Activated CD8-positive, alpha-beta memory T cell treated with anti-CD3 and anti-CD28 coated beads, Interleukin-2, amount 50 U/mL, for 24 hours (primary cell): ENCODE measurements at regions not wholly inside any gene's neighbourhood (a gene's known extent, or its start where the extent isn't known, plus 50 kb on each side); places are given as distances from the start of the nearest gene placed in this dataset.
"Not testable (repeated sequence)": the region's sequence is repeated elsewhere in the genome, so short reads cannot be mapped to it uniquely, and the experiment has no call there.

ENCODE experiments used
- DNase-seq: peaks from one replicate; pipeline ENCODE4 v3.0.0-alpha.2; 2020; ENCODE audit errors: extremely low read depth

- DNase-seq = no peak
These were observed 50.7 kb upstream of the SYNDIG1 start for GRCh38 chr20:24418731-24419130.

DNA sequence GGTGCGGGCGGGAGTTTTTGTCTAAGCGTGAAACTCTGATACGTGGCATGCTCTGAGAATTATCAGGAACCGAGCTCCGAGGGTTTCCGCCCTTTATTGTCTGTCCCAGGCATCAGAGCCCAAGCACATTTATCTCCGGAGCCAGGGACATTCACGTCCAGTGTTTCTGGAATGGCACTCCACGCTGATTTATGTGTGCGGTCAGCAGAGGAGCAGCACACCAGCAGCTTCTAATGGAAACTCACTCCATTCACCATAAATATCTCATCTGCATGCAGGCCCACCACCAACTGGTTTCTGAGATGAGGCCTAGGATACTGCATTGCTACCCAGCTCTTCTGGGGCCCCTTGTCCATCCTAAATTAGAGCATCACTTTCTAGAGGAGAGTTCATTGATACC, 51.9 kb upstream of the SYNDIG1 start:
- no peak for DNase-seq

DNA sequence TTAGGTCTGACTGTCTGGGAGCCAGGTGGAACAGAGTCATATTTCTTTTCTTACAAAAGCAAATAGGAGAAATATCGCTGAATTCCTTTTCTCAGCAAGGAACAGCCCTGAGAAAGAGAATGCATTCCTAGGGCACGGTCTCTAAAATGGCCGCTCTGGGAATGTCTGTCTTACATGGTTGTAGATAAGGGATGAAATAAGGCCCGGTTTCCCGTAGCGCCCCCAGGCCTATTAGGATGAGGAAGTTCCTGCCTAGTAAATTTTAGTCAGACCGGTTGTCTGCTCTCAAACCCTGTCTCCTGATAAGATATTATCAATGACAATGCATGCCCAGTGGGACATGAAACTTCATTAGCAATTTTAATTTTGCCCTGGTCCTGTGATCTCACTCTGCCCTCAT, 54.0 kb upstream of the SYNDIG1 start:
- DNase-seq = not testable (repeated sequence)

DNA sequence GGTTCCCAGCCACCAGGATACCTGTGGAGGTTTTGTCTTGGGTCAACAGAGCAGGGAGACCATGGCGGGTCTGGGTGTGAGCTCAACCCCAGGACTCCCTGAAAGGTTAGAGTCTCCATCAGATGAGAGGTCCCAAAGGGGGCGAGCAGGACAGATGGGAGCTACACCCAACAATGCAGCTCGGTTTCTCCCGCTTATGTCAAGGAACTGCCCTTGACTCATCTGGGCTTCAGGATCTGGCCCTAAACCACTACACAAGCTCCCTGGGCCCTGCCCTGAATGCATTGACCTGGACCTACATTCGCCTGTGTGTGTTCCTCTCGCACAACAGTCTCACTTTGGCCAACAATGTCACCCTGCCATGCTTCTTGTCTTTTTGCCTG, 57.6 kb upstream of the SYNDIG1 start:
- DNase-seq = no peak

GRCh38 chr20:24411003-24411833, 58.2 kb upstream of the SYNDIG1 start:
- no peak for DNase-seq

GRCh38 chr20:24407151-24407550, 62.3 kb upstream of the SYNDIG1 start:
- DNase-seq = no peak

DNA sequence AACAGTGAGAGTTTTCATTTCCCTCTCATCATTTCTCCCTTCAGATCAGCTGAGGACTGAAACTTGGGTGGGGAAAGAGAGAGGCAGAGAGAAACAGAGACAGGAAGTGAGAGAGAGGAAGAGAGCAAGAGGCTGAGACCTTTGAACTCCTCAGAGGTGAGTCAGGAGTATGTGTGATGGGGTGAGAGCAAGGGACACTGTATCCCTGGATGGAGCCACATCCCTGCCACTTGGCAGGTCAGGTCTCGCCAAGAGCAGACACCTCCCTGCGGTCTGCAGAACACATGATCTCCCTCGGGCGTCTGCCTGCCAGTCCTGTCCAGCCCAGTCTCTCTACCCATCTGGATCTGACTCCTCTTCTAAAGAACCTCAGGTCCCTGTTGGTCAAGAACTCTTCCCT, 62.7 kb upstream of the SYNDIG1 start:
- DNase-seq = no peak

- no peak for DNase-seq
These were observed 63.2 kb upstream of the SYNDIG1 start for GRCh38 chr20:24406251-24406650.

- DNase-seq = no peak
These were observed 63.6 kb upstream of the SYNDIG1 start for GRCh38 chr20:24405810-24406209.

GRCh38 chr20:24403406-24403805, 66.0 kb upstream of the SYNDIG1 start:
- DNase-seq = no peak

DNA sequence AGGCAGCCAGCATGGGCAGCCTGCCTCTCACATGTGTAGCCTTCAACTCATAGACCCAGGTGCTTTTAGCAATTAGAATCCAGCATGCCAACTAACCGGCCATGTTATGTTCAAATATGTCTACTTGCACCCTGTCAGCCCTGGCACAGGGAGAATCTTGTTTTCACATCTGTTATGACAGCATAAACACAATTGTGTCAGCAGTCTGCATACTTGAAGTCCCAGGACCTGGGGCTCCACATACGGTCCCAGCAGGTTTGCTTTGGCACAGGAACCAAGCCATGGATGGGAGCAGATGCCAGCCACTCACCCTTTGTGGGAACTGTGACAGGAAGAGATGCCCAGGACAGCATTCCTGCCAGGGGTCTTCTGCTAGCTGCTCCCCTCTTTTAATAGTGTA, 67.2 kb upstream of the SYNDIG1 start:
- DNase-seq = no peak

DNA sequence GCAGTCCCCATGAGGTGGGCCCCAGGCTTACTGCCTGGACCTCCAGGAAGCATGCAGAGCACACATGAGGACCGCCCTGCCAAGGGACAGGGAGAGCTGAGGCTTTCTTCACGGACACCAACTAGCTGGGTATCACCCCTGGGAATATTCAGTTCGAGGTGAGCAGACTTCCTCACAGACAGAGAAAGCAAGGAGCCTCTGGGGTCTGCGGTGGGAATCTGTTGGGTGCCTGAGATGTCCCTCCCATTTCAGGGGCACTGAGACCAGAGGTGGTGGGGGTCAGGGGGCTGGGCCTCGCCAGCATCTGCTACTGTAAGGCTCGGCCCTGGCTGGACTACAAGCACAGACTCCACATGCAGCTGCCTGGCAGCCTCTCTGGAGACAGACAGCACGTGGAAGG, 74.3 kb upstream of the SYNDIG1 start:
- DNase-seq = no peak

DNA sequence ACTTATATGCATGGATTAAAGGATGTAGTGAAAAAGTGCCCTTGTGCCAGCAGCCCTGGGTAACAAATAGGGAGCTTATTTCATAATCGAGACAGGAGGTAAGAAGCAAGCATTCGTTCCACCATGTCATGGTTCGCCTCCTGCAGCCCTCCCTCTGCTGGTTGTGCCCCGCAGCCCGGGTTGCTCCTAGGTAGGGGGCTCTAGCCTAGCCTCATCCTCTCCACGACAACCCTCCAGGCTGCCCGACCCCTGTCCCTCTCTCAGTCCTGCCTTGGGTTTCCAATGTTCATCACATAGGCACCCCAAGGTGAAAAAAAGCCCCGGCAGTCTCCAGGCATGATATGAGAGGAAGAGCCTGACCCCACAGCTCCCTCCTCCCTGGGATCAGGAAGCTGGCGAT, 75.5 kb upstream of the SYNDIG1 start:
- DNase-seq = no peak

DNA sequence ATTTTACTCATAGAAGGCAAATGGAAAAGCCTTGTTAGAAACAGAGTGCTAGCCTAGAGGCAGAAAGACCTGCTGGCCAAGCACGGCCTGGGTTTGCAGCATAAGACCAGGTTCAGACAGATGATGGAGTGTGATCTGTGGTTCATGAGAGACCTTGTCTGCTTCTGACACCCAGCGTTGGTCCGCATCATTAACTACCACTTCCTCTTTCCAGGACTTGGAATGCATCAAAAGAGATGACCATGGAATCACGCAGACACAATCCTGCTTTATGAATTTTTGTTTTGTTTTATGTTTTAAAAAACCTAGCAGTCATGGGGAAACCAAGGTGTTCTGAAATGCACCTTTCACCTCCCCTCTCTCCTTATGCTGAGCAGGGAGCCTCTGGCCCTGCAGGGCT, 76.8 kb upstream of the SYNDIG1 start:
- no peak for DNase-seq

GRCh38 chr20:24389686-24390085, 79.7 kb upstream of the SYNDIG1 start:
- no peak for DNase-seq

DNA sequence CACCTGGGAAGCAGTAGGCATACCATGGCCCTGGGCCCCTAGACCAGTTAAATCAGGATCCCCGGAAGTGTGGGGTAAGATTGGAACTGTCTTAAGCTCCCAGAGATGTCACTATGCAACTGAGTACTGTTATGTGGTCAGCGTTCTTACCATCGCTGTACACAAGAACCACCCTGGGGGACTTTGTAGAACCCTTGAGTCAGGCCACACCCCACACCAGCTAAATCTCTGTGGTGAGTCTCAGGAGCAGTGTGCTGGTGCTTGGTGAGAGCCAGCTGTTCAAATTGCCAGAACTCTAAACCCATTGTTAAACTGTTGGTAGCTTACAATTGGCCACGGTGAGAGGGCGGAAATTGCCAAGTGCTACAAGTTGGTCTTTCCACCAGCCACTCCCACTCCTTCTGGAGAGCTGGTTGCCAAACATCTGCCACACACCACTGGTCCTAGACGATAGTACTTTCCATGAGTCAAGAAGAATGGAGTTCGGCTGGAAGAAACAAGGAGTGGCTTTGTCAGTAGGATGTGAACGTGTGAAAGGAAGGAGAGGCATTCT, 80.5 kb upstream of the SYNDIG1 start:
- DNase-seq = no peak

DNA sequence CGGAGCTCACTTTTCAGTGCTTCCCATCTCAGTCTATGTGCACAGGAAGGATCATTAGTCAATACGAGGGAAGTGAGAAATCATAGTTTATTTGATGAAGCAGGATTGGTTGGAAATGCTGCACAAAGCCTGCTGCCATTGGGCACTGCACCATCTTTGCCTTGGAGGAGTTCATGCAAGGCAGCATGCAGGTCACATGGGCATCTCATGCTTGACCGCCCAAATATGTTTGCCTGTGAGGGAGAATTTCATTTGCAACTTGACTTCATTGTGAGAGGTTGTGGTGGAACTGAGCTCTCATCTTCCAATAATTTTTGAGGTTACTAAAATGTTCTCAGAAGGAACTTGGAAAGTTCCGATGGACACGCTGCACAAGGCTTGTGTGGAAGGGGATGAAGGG, 83.9 kb upstream of the SYNDIG1 start:
- no peak for DNase-seq

GRCh38 chr20:24384865-24385264, 84.6 kb upstream of the SYNDIG1 start:
- DNase-seq = no peak

DNA sequence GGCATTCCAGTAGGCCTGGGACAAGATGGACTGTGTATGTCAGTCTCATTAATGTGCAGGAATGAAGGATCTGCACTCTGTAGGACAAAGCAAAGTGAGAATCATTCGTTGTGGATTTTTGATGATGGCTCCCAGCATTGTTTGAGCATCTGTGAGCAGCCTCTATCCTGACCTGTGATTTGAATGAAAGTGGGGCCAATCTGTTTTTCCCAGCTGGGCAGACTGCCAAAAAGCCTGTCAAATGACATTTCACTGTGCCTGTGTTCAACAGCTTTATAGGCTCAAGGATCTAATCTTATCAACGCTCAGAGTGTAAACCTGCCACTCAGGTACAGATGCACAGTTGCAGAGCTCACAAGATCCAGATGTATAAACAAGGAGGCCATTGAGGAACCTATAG, 86.7 kb upstream of the SYNDIG1 start:
- DNase-seq = no peak

GRCh38 chr20:24382331-24382730, 87.1 kb upstream of the SYNDIG1 start:
- DNase-seq = no peak

GRCh38 chr20:24381886-24382285, 87.5 kb upstream of the SYNDIG1 start:
- no peak for DNase-seq

DNA sequence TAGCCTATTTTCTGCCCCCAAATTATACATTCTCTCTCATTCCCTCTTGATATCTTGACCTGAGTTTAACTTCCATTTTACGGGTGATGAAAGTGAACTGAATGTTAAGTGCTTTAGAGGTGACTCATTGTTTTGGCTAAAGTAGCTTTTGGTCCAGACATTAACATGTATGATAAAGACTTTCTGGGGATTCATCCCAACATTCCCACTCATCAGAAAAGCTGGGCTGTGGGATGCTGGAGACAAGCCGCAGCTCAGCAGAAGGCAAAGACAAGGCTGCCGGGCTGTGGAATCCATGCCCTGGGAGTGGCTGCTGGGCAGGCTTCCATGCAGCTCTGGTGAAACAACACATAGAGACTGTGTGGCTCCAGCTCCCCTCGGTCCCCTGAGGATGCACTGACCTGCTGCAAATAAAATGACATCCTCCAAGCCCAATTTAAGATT, 89.9 kb upstream of the SYNDIG1 start:
- no peak for DNase-seq

- no peak for DNase-seq
These were observed 90.6 kb upstream of the SYNDIG1 start for GRCh38 chr20:24378661-24379483.
